ENCODE measurements at regions not wholly inside any gene's neighbourhood (a gene's known extent, or its start where the extent isn't known, plus 50 kb on each side); places are given as distances from the start of the nearest gene placed in this dataset.

DNA sequence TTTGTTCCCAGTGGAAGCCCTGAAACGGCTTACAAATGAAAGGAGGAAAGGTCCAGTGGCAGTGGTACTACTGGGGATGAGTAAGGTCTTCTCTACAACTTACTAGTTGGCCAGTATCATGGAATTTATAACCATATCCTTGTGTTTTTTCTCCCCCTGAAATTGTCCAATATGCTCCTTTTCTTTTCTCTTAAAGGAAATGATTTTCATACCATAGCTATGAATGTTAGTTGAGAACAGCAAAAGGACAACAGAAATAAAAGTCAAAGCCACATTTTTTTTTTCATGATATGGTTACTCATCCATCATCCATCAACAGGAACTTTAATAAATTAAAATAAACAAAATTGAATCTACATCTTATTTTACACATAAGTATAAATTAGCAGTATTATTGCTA is 450.4 kb downstream of the MFSD1 start:
- no peak for TF ChIP-seq ESRRG (CRISPR knock-in tag; IDR thresholded peaks at IDR 0.05)
- no peak for TF ChIP-seq ZFP3 (CRISPR knock-in tag; IDR thresholded peaks at IDR 0.05)
- TF ChIP-seq OSR1 (CRISPR knock-in tag; IDR thresholded peaks at IDR 0.05): no peak
- TF ChIP-seq, protein P1, sequence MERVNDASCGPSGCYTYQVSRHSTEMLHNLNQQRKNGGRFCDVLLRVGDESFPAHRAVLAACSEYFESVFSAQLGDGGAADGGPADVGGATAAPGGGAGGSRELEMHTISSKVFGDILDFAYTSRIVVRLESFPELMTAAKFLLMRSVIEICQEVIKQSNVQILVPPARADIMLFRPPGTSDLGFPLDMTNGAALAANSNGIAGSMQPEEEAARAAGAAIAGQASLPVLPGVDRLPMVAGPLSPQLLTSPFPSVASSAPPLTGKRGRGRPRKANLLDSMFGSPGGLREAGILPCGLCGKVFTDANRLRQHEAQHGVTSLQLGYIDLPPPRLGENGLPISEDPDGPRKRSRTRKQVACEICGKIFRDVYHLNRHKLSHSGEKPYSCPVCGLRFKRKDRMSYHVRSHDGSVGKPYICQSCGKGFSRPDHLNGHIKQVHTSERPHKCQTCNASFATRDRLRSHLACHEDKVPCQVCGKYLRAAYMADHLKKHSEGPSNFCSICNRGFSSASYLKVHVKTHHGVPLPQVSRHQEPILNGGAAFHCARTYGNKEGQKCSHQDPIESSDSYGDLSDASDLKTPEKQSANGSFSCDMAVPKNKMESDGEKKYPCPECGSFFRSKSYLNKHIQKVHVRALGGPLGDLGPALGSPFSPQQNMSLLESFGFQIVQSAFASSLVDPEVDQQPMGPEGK (CRISPR knock-in tag; IDR thresholded peaks at IDR 0.05; ENCODE audit: borderline replicate concordance): no peak
- TF ChIP-seq, protein P2, sequence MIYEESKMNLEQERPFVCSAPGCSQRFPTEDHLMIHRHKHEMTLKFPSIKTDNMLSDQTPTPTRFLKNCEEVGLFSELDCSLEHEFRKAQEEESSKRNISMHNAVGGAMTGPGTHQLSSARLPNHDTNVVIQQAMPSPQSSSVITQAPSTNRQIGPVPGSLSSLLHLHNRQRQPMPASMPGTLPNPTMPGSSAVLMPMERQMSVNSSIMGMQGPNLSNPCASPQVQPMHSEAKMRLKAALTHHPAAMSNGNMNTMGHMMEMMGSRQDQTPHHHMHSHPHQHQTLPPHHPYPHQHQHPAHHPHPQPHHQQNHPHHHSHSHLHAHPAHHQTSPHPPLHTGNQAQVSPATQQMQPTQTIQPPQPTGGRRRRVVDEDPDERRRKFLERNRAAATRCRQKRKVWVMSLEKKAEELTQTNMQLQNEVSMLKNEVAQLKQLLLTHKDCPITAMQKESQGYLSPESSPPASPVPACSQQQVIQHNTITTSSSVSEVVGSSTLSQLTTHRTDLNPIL (CRISPR knock-in tag; IDR thresholded peaks at IDR 0.05; ENCODE audit: low read depth): no peak
- TF ChIP-seq GLIS3 (CRISPR knock-in tag; IDR thresholded peaks at IDR 0.05): no peak
- TF ChIP-seq ZNF565 (CRISPR knock-in tag; conservative IDR thresholded peaks at IDR 0.05; ENCODE audit: low read depth): no peak
- TF ChIP-seq, protein P3, sequence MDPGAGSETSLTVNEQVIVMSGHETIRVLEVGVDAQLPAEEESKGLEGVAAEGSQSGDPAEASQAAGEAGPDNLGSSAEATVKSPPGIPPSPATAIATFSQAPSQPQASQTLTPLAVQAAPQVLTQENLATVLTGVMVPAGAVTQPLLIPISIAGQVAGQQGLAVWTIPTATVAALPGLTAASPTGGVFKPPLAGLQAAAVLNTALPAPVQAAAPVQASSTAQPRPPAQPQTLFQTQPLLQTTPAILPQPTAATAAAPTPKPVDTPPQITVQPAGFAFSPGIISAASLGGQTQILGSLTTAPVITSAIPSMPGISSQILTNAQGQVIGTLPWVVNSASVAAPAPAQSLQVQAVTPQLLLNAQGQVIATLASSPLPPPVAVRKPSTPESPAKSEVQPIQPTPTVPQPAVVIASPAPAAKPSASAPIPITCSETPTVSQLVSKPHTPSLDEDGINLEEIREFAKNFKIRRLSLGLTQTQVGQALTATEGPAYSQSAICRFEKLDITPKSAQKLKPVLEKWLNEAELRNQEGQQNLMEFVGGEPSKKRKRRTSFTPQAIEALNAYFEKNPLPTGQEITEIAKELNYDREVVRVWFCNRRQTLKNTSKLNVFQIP (CRISPR knock-in tag; IDR thresholded peaks at IDR 0.05; ENCODE audit: borderline replicate concordance, low read depth): no peak
- TF ChIP-seq ARNTL (CRISPR knock-in tag; IDR thresholded peaks at IDR 0.05; ENCODE audit: borderline replicate concordance, low read depth): no peak

Measured in SK-N-SH treated with all-trans-retinoic acid at 6 μM for 48 hours (cell line).